Esophagus (tissue), 2 donors: ENCODE measurements at regions not wholly inside any gene's neighbourhood (a gene's known extent, or its start where the extent isn't known, plus 50 kb on each side); places are given as distances from the start of the nearest gene placed in this dataset.
"Not testable (repeated sequence)": the region's sequence is repeated elsewhere in the genome, so short reads cannot be mapped to it uniquely, and the experiment has no call there.

ENCODE experiments used
- H3K27ac ChIP-seq, 2 donors: one replicate each; pipeline ENCODE4 v1.5.1; 2013; ENCODE audit warnings: low read depth in 2 of 2, mild to moderate bottlenecking in 2 of 2, inconsistent platforms in 1 of 2, low read length in 1 of 2, moderate library complexity in 1 of 2
- H3K27me3 ChIP-seq, 2 donors: one replicate each; pipeline ENCODE4 v1.6.1; 2013; ENCODE audit warnings: low read length in 2 of 2, control low read depth in 1 of 2, mild to moderate bottlenecking in 1 of 2; ENCODE audit not compliant: insufficient read depth in 2 of 2, control insufficient read depth in 1 of 2
- H3K36me3 ChIP-seq, 2 donors: one replicate each; pipeline ENCODE4 v1.6.1; 2013; ENCODE audit warnings: low read length in 1 of 2; ENCODE audit not compliant: control insufficient read depth in 2 of 2, insufficient read depth in 2 of 2
- H3K4me1 ChIP-seq, 2 donors: one replicate each; pipeline ENCODE4 v1.6.1; 2013; ENCODE audit warnings: low read length in 1 of 2; ENCODE audit not compliant: control insufficient read depth in 2 of 2, insufficient read depth in 2 of 2
- H3K4me3 ChIP-seq, 2 donors: one replicate each; pipeline ENCODE4 v1.5.1; 2013; ENCODE audit warnings: low read length in 2 of 2, mild to moderate bottlenecking in 2 of 2, low read depth in 1 of 2, moderate library complexity in 1 of 2
- H3K9me3 ChIP-seq, 2 donors: one replicate each; pipeline ENCODE4 v1.6.1; 2013; ENCODE audit warnings: mild to moderate bottlenecking in 2 of 2, low read depth in 1 of 2, low read length in 1 of 2, moderate library complexity in 1 of 2; ENCODE audit not compliant: control insufficient read depth in 2 of 2, insufficient read depth in 1 of 2
- WGBS, 2 donors: extraction: QIAGEN DNeasy Blood & Tissue Kit; methylation state at CpG; one replicate each; pipeline ENCODE4 v1.1.7; 2013; 5-methylcytosine and 5-hydroxymethylcytosine counted together
- donor health status: healthy with polysubstance abuse.
- donor health status: Bipolar disorder and iron deficiency.

- Histone ChIP-seq H3K9me3 (no peaks in the 10 kb centered on the region), H3K36me3 (no peaks in the 10 kb centered on the region), H3K27ac (no peak overlapping the region), H3K4me3 (no peak overlapping the region), H3K27me3 (no peaks in the 10 kb centered on the region), H3K4me1 (peaks cover 0 to 2% of the 10 kb centered on the region in 2 donors)
- WGBS, 2 donors = 74 to 76% methylated on average over 4 of the region's 4 CpGs
Observed at GRCh38 chr3:44130249-44130648, 111.4 kb upstream of the TOPAZ1 start.

GRCh38 chr3:44132061-44132460, 109.6 kb upstream of the TOPAZ1 start:
- Histone ChIP-seq H3K4me3 (no peak overlapping the region), H3K36me3 (no peaks in the 10 kb centered on the region), H3K27ac (no peak overlapping the region), H3K4me1 (peaks cover 0 to 2% of the 10 kb centered on the region in 2 donors), H3K27me3 (no peaks in the 10 kb centered on the region), H3K9me3 (peaks cover 0 to 3% of the 10 kb centered on the region in 2 donors)
- WGBS, 2 donors = 83 to 91% methylated on average over 4 of the region's 4 CpGs

GRCh38 chr3:44132593-44132992, 109.1 kb upstream of the TOPAZ1 start:
- H3K4me3 ChIP-seq = no peak overlapping the region
- H3K4me1 ChIP-seq = peaks cover 0 to 2% of the 10 kb centered on the region in 2 donors
- peaks cover 0 to 3% of the 10 kb centered on the region in 2 donors for H3K9me3 ChIP-seq
- no peaks in the 10 kb centered on the region for H3K27me3 ChIP-seq
- no peaks in the 10 kb centered on the region for H3K36me3 ChIP-seq
- whole genome bisulfite sequencing, 2 donors = 81 to 86% methylated on average over 7 of the region's 7 CpGs
- no peak overlapping the region for H3K27ac ChIP-seq

GRCh38 chr3:44136421-44136820, 105.3 kb upstream of the TOPAZ1 start:
- Histone ChIP-seq H3K36me3 (no peaks in the 10 kb centered on the region), H3K9me3 (peaks cover 0 to 3% of the 10 kb centered on the region in 2 donors), H3K4me3 (no peak overlapping the region), H3K4me1 (no peaks in the 10 kb centered on the region), H3K27me3 (no peaks in the 10 kb centered on the region), H3K27ac (no peak overlapping the region)
- 52 to 56% methylated on average over 5 of the region's 5 CpGs for WGBS, 2 donors

GRCh38 chr3:44146073-44146472, 95.6 kb upstream of the TOPAZ1 start:
- H3K27ac ChIP-seq = no peak overlapping the region
- no peaks in the 10 kb centered on the region for H3K27me3 ChIP-seq
- H3K9me3 ChIP-seq = no peaks in the 10 kb centered on the region
- no peaks in the 10 kb centered on the region for H3K4me1 ChIP-seq
- WGBS, 2 donors = 49 to 52% methylated on average over 1 of the region's 1 CpG
- no peaks in the 10 kb centered on the region for H3K36me3 ChIP-seq
- H3K4me3 ChIP-seq = no peak overlapping the region

- H3K27ac ChIP-seq = no peak overlapping the region
- no peaks in the 10 kb centered on the region for H3K4me1 ChIP-seq
- H3K36me3 ChIP-seq = no peaks in the 10 kb centered on the region
- no peaks in the 10 kb centered on the region for H3K9me3 ChIP-seq
- WGBS, 2 donors = 66 to 75% methylated on average over 2 of the region's 2 CpGs
- peaks cover 0 to 2% of the 10 kb centered on the region in 2 donors for H3K27me3 ChIP-seq
- no peak overlapping the region for H3K4me3 ChIP-seq
Observed at GRCh38 chr3:44159696-44160300, 81.9 kb upstream of the TOPAZ1 start.

GRCh38 chr3:44160818-44161217, 80.9 kb upstream of the TOPAZ1 start:
- H3K4me1 ChIP-seq = no peaks in the 10 kb centered on the region
- no peaks in the 10 kb centered on the region for H3K36me3 ChIP-seq
- no peak overlapping the region for H3K27ac ChIP-seq
- 82% methylated on average over 4 of the region's 4 CpGs for WGBS, 2 donors
- H3K27me3 ChIP-seq = peaks cover 0 to 2% of the 10 kb centered on the region in 2 donors
- H3K9me3 ChIP-seq = no peaks in the 10 kb centered on the region
- no peak overlapping the region for H3K4me3 ChIP-seq

GRCh38 chr3:44171891-44172290, 69.8 kb upstream of the TOPAZ1 start:
- WGBS, 2 donors = 95 to 98% methylated on average over 4 of the region's 4 CpGs
- Histone ChIP-seq H3K4me1 (no peaks in the 10 kb centered on the region), H3K27ac (no peak overlapping the region), H3K9me3 (peaks cover 0 to 3% of the 10 kb centered on the region in 2 donors), H3K36me3 (no peaks in the 10 kb centered on the region), H3K4me3 (no peak overlapping the region), H3K27me3 (peaks cover 0 to 3% of the 10 kb centered on the region in 2 donors)

GRCh38 chr3:44172701-44173100, 69.0 kb upstream of the TOPAZ1 start:
- H3K27me3 ChIP-seq, H3K27ac ChIP-seq, H3K9me3 ChIP-seq, H3K4me3 ChIP-seq, H3K36me3 ChIP-seq, H3K4me1 ChIP-seq: not testable (repeated sequence)
- 89 to 91% methylated on average over 8 of the region's 8 CpGs for WGBS, 2 donors

- Histone ChIP-seq H3K9me3 (peaks cover 0 to 3% of the 10 kb centered on the region in 2 donors), H3K27ac (no peak overlapping the region), H3K4me3 (no peak overlapping the region), H3K27me3 (peaks cover 0 to 3% of the 10 kb centered on the region in 2 donors), H3K4me1 (no peaks in the 10 kb centered on the region), H3K36me3 (no peaks in the 10 kb centered on the region)
- 90 to 93% methylated on average over 15 of the region's 15 CpGs for WGBS, 2 donors
Observed at GRCh38 chr3:44173263-44173662, 68.4 kb upstream of the TOPAZ1 start.
